ENCODE measurements at regions not wholly inside any gene's neighbourhood (a gene's known extent, or its start where the extent isn't known, plus 50 kb on each side); places are given as distances from the start of the nearest gene placed in this dataset.
"Not testable (repeated sequence)": the region's sequence is repeated elsewhere in the genome, so short reads cannot be mapped to it uniquely, and the experiment has no call there.

DNA sequence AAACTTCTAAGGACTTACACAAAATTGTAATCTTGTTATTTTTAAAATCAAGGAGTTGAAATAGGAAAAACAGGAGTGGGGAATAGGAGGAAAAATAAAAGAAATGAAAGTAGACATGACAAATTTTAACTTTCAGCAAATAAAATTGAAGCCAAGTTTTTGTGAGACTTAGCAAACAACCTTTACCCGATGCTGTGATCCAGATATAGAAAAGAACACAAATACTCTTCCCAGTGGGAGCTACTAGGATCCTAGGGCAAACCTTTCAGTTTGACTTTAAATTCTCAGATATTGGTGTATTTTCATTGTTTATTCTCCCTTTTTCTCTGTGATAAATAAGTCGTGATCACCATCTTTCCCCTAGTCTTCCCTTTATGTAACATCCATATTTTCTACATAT is 968.7 kb upstream of the CITED2 start:
- WGBS (ENCODE audit: insufficient coverage): no CpG with 5 or more reads among the region's 2 CpGs
- no peak overlapping the region for H3K4me3 Mint-ChIP-seq

DNA sequence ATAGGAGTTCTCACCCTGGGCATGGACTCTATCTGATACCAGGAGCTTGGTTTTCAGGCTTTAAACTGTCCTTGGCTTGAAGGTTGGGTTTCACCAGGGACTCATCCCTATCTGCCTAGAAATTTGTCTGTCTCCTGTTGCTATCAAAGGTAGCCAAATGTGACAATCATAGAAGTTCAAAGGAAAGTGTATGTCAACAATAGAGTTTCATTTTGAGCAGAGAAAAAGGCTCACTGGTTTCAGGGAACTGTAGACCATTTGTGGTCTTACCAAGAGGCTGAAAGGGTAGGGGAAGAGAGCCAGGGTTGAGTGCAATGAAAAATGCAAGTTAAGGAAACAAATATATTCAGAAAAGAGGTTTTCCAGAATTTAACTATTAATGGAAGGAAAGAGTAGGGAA is 966.8 kb upstream of the CITED2 start:
- ChIA-PET CTCF (no interaction called here), POLR2A (no interaction called here)
- H3K4me3 ChIP-seq (ENCODE audit: control insufficient read depth in 1 of 2, extremely low read depth in 1 of 2, low read length in 1 of 2): no peak overlapping the region
- H3K27me3 ChIP-seq (replicated peaks in 1 of 2; ENCODE audit: control insufficient read depth in 2 of 2, extremely low read depth in 1 of 2, insufficient read depth in 2 of 2, low read length in 1 of 2): no peaks in the 10 kb centered on the region
- H3K9me3 ChIP-seq: no peaks in the 10 kb centered on the region
- peaks cover 5 to 7% of the 10 kb centered on the region in 2 donors for H3K27me3 Mint-ChIP-seq
- H3K36me3 ChIP-seq (ENCODE audit: control insufficient read depth in 2 of 2, extremely low read depth in 1 of 2, insufficient read depth in 1 of 2, low read length in 1 of 2): no peaks in the 10 kb centered on the region
- DNase-seq (no peak), ATAC-seq (replicated peaks in 1 of 4) (no peak)
- no peak overlapping the region for H3K4me3 Mint-ChIP-seq
- H3K4me1 Mint-ChIP-seq: no peaks in the 10 kb centered on the region
- no peaks in the 10 kb centered on the region for H3K4me1 ChIP-seq (ENCODE audit: control insufficient read depth in 1 of 2, extremely low read depth in 1 of 2, insufficient read depth in 2 of 2, low read length in 2 of 2)
- no peak overlapping the region for H3K27ac ChIP-seq (ENCODE audit: low read length)
- no peaks in the 10 kb centered on the region for H3K9me3 Mint-ChIP-seq
- H3K27ac Mint-ChIP-seq: no peak overlapping the region
- no peaks in the 10 kb centered on the region for H3K36me3 Mint-ChIP-seq

More for the DNA sequence above, 968.7 kb upstream of the CITED2 start:
- no peak for ATAC-seq (replicated peaks in 1 of 4)
- ChIA-PET CTCF (no interaction called here), POLR2A (no interaction called here)
- H3K4me3 ChIP-seq (ENCODE audit: control insufficient read depth in 1 of 2, extremely low read depth in 1 of 2, low read length in 1 of 2): no peak overlapping the region
- H3K27ac Mint-ChIP-seq: no peak overlapping the region
- no peaks in the 10 kb centered on the region for H3K9me3 ChIP-seq
- DNase-seq: no peak
- H3K27me3 ChIP-seq (replicated peaks in 1 of 2; ENCODE audit: control insufficient read depth in 2 of 2, extremely low read depth in 1 of 2, insufficient read depth in 2 of 2, low read length in 1 of 2): no peaks in the 10 kb centered on the region
- no peaks in the 10 kb centered on the region for H3K36me3 ChIP-seq (ENCODE audit: control insufficient read depth in 2 of 2, extremely low read depth in 1 of 2, insufficient read depth in 1 of 2, low read length in 1 of 2)
- H3K4me1 ChIP-seq (ENCODE audit: control insufficient read depth in 1 of 2, extremely low read depth in 1 of 2, insufficient read depth in 2 of 2, low read length in 2 of 2): no peaks in the 10 kb centered on the region
- peaks cover 4 to 10% of the 10 kb centered on the region in 2 donors for H3K27me3 Mint-ChIP-seq
- H3K36me3 Mint-ChIP-seq: no peaks in the 10 kb centered on the region
- H3K4me1 Mint-ChIP-seq: no peaks in the 10 kb centered on the region
- no peak overlapping the region for H3K27ac ChIP-seq (ENCODE audit: low read length)
- H3K9me3 Mint-ChIP-seq: no peaks in the 10 kb centered on the region

- Histone ChIP-seq H3K27ac (ENCODE audit: low read length) (no peak overlapping the region), H3K27me3 (replicated peaks in 1 of 2; ENCODE audit: control insufficient read depth in 2 of 2, extremely low read depth in 1 of 2, insufficient read depth in 2 of 2, low read length in 1 of 2) (no peaks in the 10 kb centered on the region), H3K4me1 (ENCODE audit: control insufficient read depth in 1 of 2, extremely low read depth in 1 of 2, insufficient read depth in 2 of 2, low read length in 2 of 2) (no peaks in the 10 kb centered on the region), H3K4me3 (ENCODE audit: control insufficient read depth in 1 of 2, extremely low read depth in 1 of 2, low read length in 1 of 2) (no peak overlapping the region), H3K36me3 (ENCODE audit: control insufficient read depth in 2 of 2, extremely low read depth in 1 of 2, insufficient read depth in 1 of 2, low read length in 1 of 2) (no peaks in the 10 kb centered on the region), H3K9me3 (no peaks in the 10 kb centered on the region)
- Mint-ChIP-seq H3K9me3 (no peaks in the 10 kb centered on the region), H3K4me3 (no peak overlapping the region), H3K4me1 (no peaks in the 10 kb centered on the region), H3K27ac (no peak overlapping the region), H3K36me3 (no peaks in the 10 kb centered on the region), H3K27me3 (peaks cover 5 to 7% of the 10 kb centered on the region in 2 donors)
- ATAC-seq (replicated peaks in 1 of 4) (no peak), DNase-seq (no peak)
- POLR2A ChIA-PET: no interaction called here
- CTCF ChIA-PET: no interaction called here
- 50% methylated on average over 2 of the region's 3 CpGs for WGBS (ENCODE audit: insufficient coverage)
Observed at GRCh38 chr6:140340795-140341194, 966.3 kb upstream of the CITED2 start.

DNA sequence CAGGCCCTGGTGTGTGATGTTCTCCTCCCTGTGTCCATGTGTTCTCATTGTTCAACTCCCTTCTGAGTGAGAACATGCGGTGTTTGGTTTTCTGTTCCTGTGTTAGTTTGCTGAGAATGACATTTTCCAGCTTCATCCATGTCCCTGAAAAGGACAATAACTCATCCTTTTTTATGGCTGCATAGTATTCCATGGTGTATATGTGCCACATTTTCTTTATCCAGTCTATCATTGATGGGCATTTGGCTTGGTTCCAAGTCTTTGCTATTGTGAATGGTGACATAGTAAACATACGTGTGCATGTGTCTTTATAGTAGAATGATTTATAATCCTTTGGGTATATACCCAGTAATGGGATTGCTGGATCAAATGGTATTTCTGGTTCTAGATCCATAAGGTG is 964.6 kb upstream of the CITED2 start:
- not testable (repeated sequence) for H3K27me3 Mint-ChIP-seq; H3K4me1 ChIP-seq (ENCODE audit: control insufficient read depth in 1 of 2, extremely low read depth in 1 of 2, insufficient read depth in 2 of 2, low read length in 2 of 2)

GRCh38 chr6:140321891-140322290 is 947.4 kb upstream of the CITED2 start:
- WGBS (ENCODE audit: insufficient coverage): no CpG with 5 or more reads among the region's 2 CpGs
- H3K27ac Mint-ChIP-seq: no peak overlapping the region
- no peaks in the 10 kb centered on the region for H3K27me3 ChIP-seq (replicated peaks in 1 of 2; ENCODE audit: control insufficient read depth in 2 of 2, extremely low read depth in 1 of 2, insufficient read depth in 2 of 2, low read length in 1 of 2)
- no peaks in the 10 kb centered on the region for H3K9me3 Mint-ChIP-seq
- no peaks in the 10 kb centered on the region for H3K27me3 Mint-ChIP-seq
- no peaks in the 10 kb centered on the region for H3K36me3 ChIP-seq (ENCODE audit: control insufficient read depth in 2 of 2, extremely low read depth in 1 of 2, insufficient read depth in 1 of 2, low read length in 1 of 2)
- ATAC-seq (replicated peaks in 1 of 4) (no peak), DNase-seq (no peak)
- H3K4me1 Mint-ChIP-seq: peaks cover 0 to 3% (median 2%) of the 10 kb centered on the region in 3 donors
- H3K4me3 ChIP-seq (ENCODE audit: control insufficient read depth in 1 of 2, extremely low read depth in 1 of 2, low read length in 1 of 2): no peak overlapping the region
- no peaks in the 10 kb centered on the region for H3K9me3 ChIP-seq
- no peaks in the 10 kb centered on the region for H3K4me1 ChIP-seq (ENCODE audit: control insufficient read depth in 1 of 2, extremely low read depth in 1 of 2, insufficient read depth in 2 of 2, low read length in 2 of 2)
- no peak overlapping the region for H3K27ac ChIP-seq (ENCODE audit: low read length)
- ChIA-PET POLR2A (no interaction called here), CTCF (no interaction called here)
- H3K4me3 Mint-ChIP-seq: no peak overlapping the region
- H3K36me3 Mint-ChIP-seq: no peaks in the 10 kb centered on the region

More for the DNA sequence above, 964.6 kb upstream of the CITED2 start:
- DNase-seq; H3K36me3 ChIP-seq (ENCODE audit: control insufficient read depth in 2 of 2, extremely low read depth in 1 of 2, insufficient read depth in 1 of 2, low read length in 1 of 2); H3K9me3 Mint-ChIP-seq; CTCF ChIA-PET; H3K27ac Mint-ChIP-seq; H3K27me3 ChIP-seq (replicated peaks in 1 of 2; ENCODE audit: control insufficient read depth in 2 of 2, extremely low read depth in 1 of 2, insufficient read depth in 2 of 2, low read length in 1 of 2); H3K4me1 Mint-ChIP-seq; POLR2A ChIA-PET; H3K36me3 Mint-ChIP-seq; H3K4me3 ChIP-seq (ENCODE audit: control insufficient read depth in 1 of 2, extremely low read depth in 1 of 2, low read length in 1 of 2); H3K27ac ChIP-seq (ENCODE audit: low read length); ATAC-seq (replicated peaks in 1 of 4); H3K9me3 ChIP-seq; H3K4me3 Mint-ChIP-seq: not testable (repeated sequence)
- WGBS (ENCODE audit: insufficient coverage): no CpG with 5 or more reads among the region's 2 CpGs

DNA sequence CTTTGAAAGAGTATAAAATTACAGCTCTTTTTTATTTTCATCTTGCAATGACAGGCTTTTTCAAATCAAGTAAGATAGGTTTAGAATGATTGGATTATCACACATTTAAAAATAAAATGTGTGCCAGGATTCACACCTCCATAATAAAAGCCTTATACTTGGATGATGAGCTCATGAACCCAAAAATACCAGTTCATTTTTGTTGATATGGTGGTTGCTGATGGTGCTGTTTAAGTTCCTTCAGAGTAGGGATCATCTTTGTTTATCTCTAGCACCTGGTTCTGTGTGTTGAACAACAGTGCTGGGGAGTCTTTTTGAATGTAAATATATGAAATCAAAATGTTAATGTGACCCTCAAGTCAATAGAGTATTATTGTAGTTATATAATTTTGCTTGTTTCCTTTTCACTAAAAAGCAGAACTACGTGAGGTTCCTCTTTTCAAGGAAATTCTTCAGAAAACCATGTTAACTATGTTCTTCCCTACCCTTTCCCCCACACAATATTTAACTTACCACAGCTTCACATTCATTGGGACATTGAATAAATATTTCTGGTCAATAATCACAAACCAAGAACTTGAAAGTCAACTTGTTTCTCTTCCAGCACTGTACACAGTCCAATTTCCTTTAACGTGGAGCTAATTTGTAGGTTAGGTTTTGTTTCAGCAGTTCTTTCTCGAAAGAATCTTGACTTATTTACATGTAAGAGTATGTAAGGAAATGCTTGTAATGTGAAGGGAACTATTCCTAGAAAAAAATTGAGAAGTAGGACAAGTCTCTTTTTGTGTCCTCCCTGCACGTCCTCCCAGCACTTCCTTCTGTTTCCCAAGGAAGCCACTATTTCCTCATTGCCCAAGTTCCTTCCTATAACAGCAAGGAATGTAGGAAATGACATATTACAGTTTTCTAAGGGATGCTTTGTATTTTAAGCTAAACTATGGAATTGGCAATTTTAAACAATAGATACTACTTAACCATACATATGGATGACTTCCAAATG is 945.9 kb upstream of the CITED2 start:
- POLR2A ChIA-PET: no interaction called here
- Histone ChIP-seq H3K36me3 (ENCODE audit: control insufficient read depth in 2 of 2, extremely low read depth in 1 of 2, insufficient read depth in 1 of 2, low read length in 1 of 2) (no peaks in the 10 kb centered on the region), H3K9me3 (no peaks in the 10 kb centered on the region), H3K27ac (ENCODE audit: low read length) (no peak overlapping the region), H3K27me3 (replicated peaks in 1 of 2; ENCODE audit: control insufficient read depth in 2 of 2, extremely low read depth in 1 of 2, insufficient read depth in 2 of 2, low read length in 1 of 2) (no peaks in the 10 kb centered on the region), H3K4me3 (ENCODE audit: control insufficient read depth in 1 of 2, extremely low read depth in 1 of 2, low read length in 1 of 2) (no peak overlapping the region), H3K4me1 (ENCODE audit: control insufficient read depth in 1 of 2, extremely low read depth in 1 of 2, insufficient read depth in 2 of 2, low read length in 2 of 2) (no peaks in the 10 kb centered on the region)
- Mint-ChIP-seq H3K36me3 (no peaks in the 10 kb centered on the region), H3K9me3 (no peaks in the 10 kb centered on the region), H3K4me3 (no peak overlapping the region), H3K27ac (no peak overlapping the region), H3K27me3 (no peaks in the 10 kb centered on the region), H3K4me1 (peaks cover 0 to 3% (median 2%) of the 10 kb centered on the region in 3 donors)
- no CpG with 5 or more reads among the region's 4 CpGs for WGBS (ENCODE audit: insufficient coverage)
- CTCF ChIA-PET: no interaction called here
- ATAC-seq (replicated peaks in 1 of 4): no peak
- DNase-seq: no peak

All from T-cell (primary cell).